Type B pancreatic cell (in vitro differentiated cells): ENCODE measurements at regions not wholly inside any gene's neighbourhood (a gene's known extent, or its start where the extent isn't known, plus 50 kb on each side); places are given as distances from the start of the nearest gene placed in this dataset.

ENCODE experiments used
- DNase-seq: peaks from one replicate; pipeline ENCODE4 v3.0.0; 2021; ENCODE audit warnings: mixed read lengths; ENCODE audit not compliant: unreplicated experiment; ENCODE audit errors: extremely low spot score
- H3K27ac Mint-ChIP-seq: 2 replicates; pipeline ENCODE4 v1.8.0; 2021; ENCODE audit warnings: mild to moderate bottlenecking, mixed read lengths
- H3K27me3 Mint-ChIP-seq: 2 replicates; pipeline ENCODE4 v1.8.0; 2021; ENCODE audit warnings: mixed read lengths
- H3K36me3 Mint-ChIP-seq: 2 replicates; pipeline ENCODE4 v1.8.0; 2021; ENCODE audit warnings: mixed read lengths
- H3K4me1 Mint-ChIP-seq: one replicate; pipeline ENCODE4 v1.8.0; 2021; ENCODE audit warnings: mixed read lengths; ENCODE audit not compliant: unreplicated experiment
- H3K4me3 Mint-ChIP-seq: 2 replicates; pipeline ENCODE4 v1.8.0; 2021; ENCODE audit warnings: mild to moderate bottlenecking, mixed read lengths
- H3K9me3 Mint-ChIP-seq: 2 replicates; pipeline ENCODE4 v1.8.0; 2021; ENCODE audit warnings: mixed read lengths
- CTCF ChIP-seq: fragments of 200-600 bp; sonication (generic); conservative IDR thresholded peaks from 2 replicates; pipeline ENCODE4 v1.5.0; 2021; ENCODE audit warnings: antibody characterized with exemption, mild to moderate bottlenecking

GRCh38 chr3:94673876-94674275, 611.0 kb downstream of the NSUN3 start:
- Mint-ChIP-seq H3K27ac (no peak overlapping the region), H3K36me3 (no peaks in the 10 kb centered on the region), H3K27me3 (no peaks in the 10 kb centered on the region), H3K4me1 (peaks cover 7% of the 10 kb centered on the region), H3K4me3 (no peak overlapping the region), H3K9me3 (peaks cover 6% of the 10 kb centered on the region)
- no peak for TF ChIP-seq CTCF
- DNase-seq = no peak

DNA sequence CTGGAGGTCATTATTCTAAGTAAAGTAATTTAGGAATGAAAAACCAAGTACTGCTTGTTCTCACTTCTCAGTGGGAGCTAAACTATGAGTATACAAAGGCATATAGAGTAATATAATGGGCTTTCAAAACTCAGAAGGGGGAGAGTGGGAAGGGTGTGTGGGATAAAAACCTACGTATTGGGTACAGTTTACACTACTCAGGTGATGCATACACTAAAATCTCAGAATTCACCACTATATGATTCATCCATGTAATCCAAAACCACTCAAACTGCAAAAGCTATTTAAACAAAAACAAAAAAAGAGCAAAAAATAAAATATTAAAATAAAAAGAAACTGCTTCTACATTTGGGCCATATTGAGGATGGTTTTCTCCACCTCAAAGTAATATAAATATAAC, 623.3 kb downstream of the NSUN3 start:
- no peak overlapping the region for H3K4me3 Mint-ChIP-seq
- H3K27ac Mint-ChIP-seq = no peak overlapping the region
- H3K36me3 Mint-ChIP-seq = no peaks in the 10 kb centered on the region
- no peak for DNase-seq
- H3K27me3 Mint-ChIP-seq = no peaks in the 10 kb centered on the region
- H3K9me3 Mint-ChIP-seq = peaks cover 14% of the 10 kb centered on the region
- no peaks in the 10 kb centered on the region for H3K4me1 Mint-ChIP-seq
- no peak for TF ChIP-seq CTCF

GRCh38 chr3:94693997-94694640, 631.3 kb downstream of the NSUN3 start:
- DNase-seq = no peak
- H3K9me3 Mint-ChIP-seq = no peaks in the 10 kb centered on the region
- TF ChIP-seq CTCF = no peak
- no peak overlapping the region for H3K4me3 Mint-ChIP-seq
- no peak overlapping the region for H3K27ac Mint-ChIP-seq
- H3K27me3 Mint-ChIP-seq = no peaks in the 10 kb centered on the region
- no peaks in the 10 kb centered on the region for H3K36me3 Mint-ChIP-seq
- no peaks in the 10 kb centered on the region for H3K4me1 Mint-ChIP-seq

DNA sequence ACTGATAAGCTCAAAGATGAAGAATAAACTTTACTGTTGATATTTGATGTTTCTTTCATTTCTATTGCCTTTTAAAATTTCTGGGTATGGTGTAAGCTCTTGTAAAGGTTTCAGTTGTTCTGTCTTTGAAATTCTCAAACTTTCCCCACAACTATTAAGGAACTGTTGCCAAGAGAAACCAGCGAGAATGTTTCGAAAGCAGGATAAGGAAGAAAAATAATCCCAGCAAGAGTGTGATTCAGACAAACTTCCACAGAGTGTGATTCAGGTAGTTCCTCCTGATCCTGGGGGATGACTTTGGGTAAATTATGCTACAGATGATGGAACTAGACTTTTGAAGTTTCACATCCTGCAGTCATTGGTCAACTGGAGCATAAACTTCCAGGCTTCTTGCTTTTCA, 632.0 kb downstream of the NSUN3 start:
- Mint-ChIP-seq H3K4me3 (no peak overlapping the region), H3K9me3 (no peaks in the 10 kb centered on the region), H3K4me1 (no peaks in the 10 kb centered on the region), H3K36me3 (no peaks in the 10 kb centered on the region), H3K27ac (no peak overlapping the region), H3K27me3 (no peaks in the 10 kb centered on the region)
- no peak for DNase-seq
- no peak for TF ChIP-seq CTCF

DNA sequence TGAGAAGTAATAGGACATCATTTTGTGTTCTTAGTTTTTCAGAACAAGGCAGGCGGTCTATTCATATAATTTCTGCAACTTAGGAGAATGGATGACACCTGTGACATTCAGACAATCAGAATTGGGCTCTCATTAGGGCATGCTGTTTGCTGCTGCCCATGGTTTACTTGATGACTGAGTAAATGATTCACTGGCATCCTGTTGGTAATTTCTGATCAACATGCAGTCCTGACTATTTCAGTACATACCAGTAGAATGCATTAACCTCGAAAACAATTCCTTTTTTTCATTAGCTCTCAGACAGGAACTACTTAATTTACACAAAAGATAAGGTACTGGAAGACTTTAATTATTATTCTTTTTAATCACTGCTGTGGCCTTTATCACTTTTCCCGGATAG, 641.6 kb downstream of the NSUN3 start:
- Mint-ChIP-seq H3K4me3 (no peak overlapping the region), H3K9me3 (peaks cover 6% of the 10 kb centered on the region), H3K27ac (no peak overlapping the region), H3K4me1 (peaks cover under 1% of the 10 kb centered on the region), H3K27me3 (peaks cover 4% of the 10 kb centered on the region), H3K36me3 (peaks cover 3% of the 10 kb centered on the region)
- no peak for DNase-seq
- no peak for TF ChIP-seq CTCF
